K562 (cell line): ENCODE measurements at regions not wholly inside any gene's neighbourhood (a gene's known extent, or its start where the extent isn't known, plus 50 kb on each side); places are given as distances from the start of the nearest gene placed in this dataset.

ENCODE experiments used
- ADNP ChIP-seq: fragments of 200-800 bp; sonication (Bioruptor generic); IDR thresholded peaks from 2 replicates; pipeline ENCODE4 v1.6.1; 2016; ENCODE audit warnings: missing genetic modification characterization, missing compliant biosample characterization
- ESRRA ChIP-seq: fragments of 450-650 bp; IDR thresholded peaks from 2 replicates; pipeline ENCODE4 v1.6.1; 2014; ENCODE audit warnings: low read depth, mild to moderate bottlenecking, moderate library complexity, borderline replicate concordance
- ID3 ChIP-seq, 2 experiments: fragments of 250-450 bp in 1 of 2; fragments of 450-650 bp in 1 of 2; sonication (Bioruptor Pico) in 1 of 2; IDR thresholded peaks; 2 replicates each; pipeline versions ENCODE4 v1.6.1 to v1.8.0; 2016 to 2021; ENCODE audit warnings: mild to moderate bottlenecking in 2 of 2, moderate library complexity in 2 of 2, missing compliant biosample characterization in 1 of 2, missing genetic modification characterization in 1 of 2
- KDM1A ChIP-seq, 2 experiments: fragments of 450-650 bp; IDR thresholded peaks; 2 replicates each; pipeline ENCODE4 v1.6.1; 2016; ENCODE audit warnings: mild to moderate bottlenecking in 2 of 2
- NFYB ChIP-seq: IDR thresholded peaks from 2 replicates; pipeline ENCODE4 v1.6.1; 2011; ENCODE audit warnings: mild to moderate bottlenecking, moderate library complexity; ENCODE audit not compliant: insufficient read length; ENCODE audit errors: extremely low read depth
- PRDM10 ChIP-seq: fragments of 450-650 bp; IDR thresholded peaks from 2 replicates; pipeline ENCODE4 v1.6.1; 2018; ENCODE audit not compliant: partially characterized antibody
- RFX7 ChIP-seq: fragments of 250-450 bp; sonication (Bioruptor Pico); IDR thresholded peaks from 2 replicates; pipeline ENCODE4 v1.5.1; 2021; ENCODE audit warnings: mild to moderate bottlenecking
- SUPT5H ChIP-seq: fragments of 450-650 bp; IDR thresholded peaks from 2 replicates; pipeline ENCODE4 v1.6.1; 2016
- TAF9B ChIP-seq: fragments of 450-650 bp; IDR thresholded peaks from 2 replicates; pipeline ENCODE4 v1.6.1; 2018; ENCODE audit warnings: mild to moderate bottlenecking; ENCODE audit not compliant: partially characterized antibody
- U2AF1 ChIP-seq: fragments of 200-400 bp; formaldehyde crosslinking; optimal IDR thresholded peaks from 2 replicates; pipeline ENCODE3; 2017; ENCODE audit warnings: mild to moderate bottlenecking, low read depth, low read length, moderate library complexity
- USF2 ChIP-seq: sonication (generic); formaldehyde crosslinking; IDR thresholded peaks from 2 replicates; pipeline ENCODE4 v1.5.0; 2020; ENCODE audit warnings: missing genetic modification reagents
- ZNF133 ChIP-seq: fragments of 250-450 bp; sonication (Bioruptor Pico); IDR thresholded peaks from 2 replicates; pipeline ENCODE4 v1.4.0; 2020; ENCODE audit warnings: mild to moderate bottlenecking
- ZNF134 ChIP-seq: fragments of 250-450 bp; sonication (Bioruptor Pico); conservative IDR thresholded peaks from 2 replicates; pipeline ENCODE4 v1.4.0; 2020
- ZNF224 ChIP-seq: sonication (generic); formaldehyde crosslinking; IDR thresholded peaks from 2 replicates; pipeline ENCODE4 v1.8.0; 2022; ENCODE audit warnings: mild to moderate bottlenecking, missing genetic modification reagents
- ZNF354B ChIP-seq: fragments of 250-450 bp; sonication (Bioruptor Pico); IDR thresholded peaks from 2 replicates; pipeline ENCODE4 v1.4.0; 2020
- ZNF444 ChIP-seq: fragments of 250-450 bp; sonication (Bioruptor Pico); IDR thresholded peaks from 2 replicates; pipeline ENCODE4 v1.4.0; 2020; ENCODE audit warnings: mild to moderate bottlenecking, moderate library complexity
- ZNF449 ChIP-seq: fragments of 250-450 bp; sonication (Bioruptor Pico); IDR thresholded peaks from 2 replicates; pipeline ENCODE4 v1.8.0; 2022; ENCODE audit warnings: moderate library complexity, mild to moderate bottlenecking, inconsistent platforms

GRCh38 chr5:1633605-1634336 is 110.0 kb upstream of the LPCAT1 start (continued):
- TF ChIP-seq ZNF224 (CRISPR knock-in tag) (no peak), TAF9B (peak; percentile 50), PRDM10 (no peak), ADNP (tag) (no peak), USF2 (CRISPR knock-in tag) (no peak), U2AF1 (peak; percentile 89), ZNF354B (CRISPR knock-in tag) (no peak), ID3 (CRISPR knock-in tag; IDR thresholded peaks at IDR 0.05) (no peak), ID3 (tag; IDR thresholded peaks at IDR 0.05) (no peak), RFX7 (CRISPR knock-in tag) (no peak), ZNF134 (CRISPR knock-in tag) (no peak), ESRRA (peak; percentile 61; the same call in 1 of the 2 replicates), ZNF449 (CRISPR knock-in tag) (no peak), NFYB (no peak), ZNF444 (no peak), ZNF133 (CRISPR knock-in tag) (no peak), SUPT5H (peak; percentile 85), KDM1A (IDR thresholded peaks at IDR 0.05) (no peak)
